ENCODE measurements at regions not wholly inside any gene's neighbourhood (a gene's known extent, or its start where the extent isn't known, plus 50 kb on each side); places are given as distances from the start of the nearest gene placed in this dataset.

- TF ChIP-seq CTCF (conservative IDR thresholded peaks at IDR 0.05; ENCODE audit: low read length), result no peak
- H3K4me3 ChIP-seq (ENCODE audit: low read length), result no peak overlapping the region
- no peak for DNase-seq (ENCODE audit: low read depth)
Measured at GRCh38 chr2:187274146-187274545, 173.9 kb downstream of the CALCRL start.

GRCh38 chr2:187272255-187272654 lies 175.8 kb downstream of the CALCRL start:
- TF ChIP-seq CTCF (conservative IDR thresholded peaks at IDR 0.05; ENCODE audit: low read length), result no peak

GRCh38 chr2:187271825-187272224 lies 176.2 kb downstream of the CALCRL start:
- no peak for TF ChIP-seq CTCF (conservative IDR thresholded peaks at IDR 0.05; ENCODE audit: low read length)
- H3K4me3 ChIP-seq (ENCODE audit: low read length), result no peak overlapping the region
- no peak for DNase-seq (ENCODE audit: low read depth)

More at GRCh38 chr2:187272255-187272654, 175.8 kb downstream of the CALCRL start:
- no peak overlapping the region for H3K4me3 ChIP-seq (ENCODE audit: low read length)
- DNase-seq (ENCODE audit: low read depth), result no peak

GRCh38 chr2:187266645-187267044 lies 181.4 kb downstream of the CALCRL start:
- no peak for TF ChIP-seq CTCF (conservative IDR thresholded peaks at IDR 0.05; ENCODE audit: low read length)
- H3K4me3 ChIP-seq (ENCODE audit: low read length), result no peak overlapping the region
- no peak for DNase-seq (ENCODE audit: low read depth)

- DNase-seq (ENCODE audit: low read depth), result no peak
- TF ChIP-seq CTCF (conservative IDR thresholded peaks at IDR 0.05; ENCODE audit: low read length), result no peak
- H3K4me3 ChIP-seq (ENCODE audit: low read length), result no peak overlapping the region
Measured at GRCh38 chr2:187266147-187266546, 181.9 kb downstream of the CALCRL start.

- no peak for DNase-seq (ENCODE audit: low read depth)
- H3K4me3 ChIP-seq (ENCODE audit: low read length), result no peak overlapping the region
- no peak for TF ChIP-seq CTCF (conservative IDR thresholded peaks at IDR 0.05; ENCODE audit: low read length)
Measured at GRCh38 chr2:187264612-187265011, 183.4 kb downstream of the CALCRL start.

- DNase-seq (ENCODE audit: low read depth), result no peak
- TF ChIP-seq CTCF (conservative IDR thresholded peaks at IDR 0.05; ENCODE audit: low read length), result no peak
- H3K4me3 ChIP-seq (ENCODE audit: low read length), result no peak overlapping the region
Measured at GRCh38 chr2:187263675-187264560, 184.1 kb downstream of the CALCRL start.

All from AG10803 (cell line).